ENCODE measurements at regions not wholly inside any gene's neighbourhood (a gene's known extent, or its start where the extent isn't known, plus 50 kb on each side); places are given as distances from the start of the nearest gene placed in this dataset.

GRCh38 chr2:180705122-180705521 lies 275.3 kb upstream of the UBE2E3 start:
- peak overlapping the region; percentile 22 for H3K27ac Mint-ChIP-seq
- H3K9me3 Mint-ChIP-seq (ENCODE audit: low read depth): peaks cover 4% of the 10 kb centered on the region
- H3K36me3 Mint-ChIP-seq (ENCODE audit: insufficient read depth): no peaks in the 10 kb centered on the region
- H3K27me3 Mint-ChIP-seq: no peaks in the 10 kb centered on the region
- H3K4me1 Mint-ChIP-seq (ENCODE audit: low read depth): peaks cover 1% of the 10 kb centered on the region
- H3K4me3 Mint-ChIP-seq (ENCODE audit: low read depth): no peak overlapping the region
- no peak for DNase-seq (ENCODE audit: low spot score, unreplicated experiment)
- no peak for TF ChIP-seq CTCF (IDR thresholded peaks at IDR 0.05; ENCODE audit: unreplicated experiment)

- H3K36me3 Mint-ChIP-seq (ENCODE audit: insufficient read depth): no peaks in the 10 kb centered on the region
- no peak for DNase-seq (ENCODE audit: low spot score, unreplicated experiment)
- no peaks in the 10 kb centered on the region for H3K27me3 Mint-ChIP-seq
- no peak overlapping the region for H3K4me3 Mint-ChIP-seq (ENCODE audit: low read depth)
- H3K9me3 Mint-ChIP-seq (ENCODE audit: low read depth): peaks cover 4% of the 10 kb centered on the region
- TF ChIP-seq CTCF (IDR thresholded peaks at IDR 0.05; ENCODE audit: unreplicated experiment): no peak
- H3K27ac Mint-ChIP-seq: no peak overlapping the region
- no peaks in the 10 kb centered on the region for H3K4me1 Mint-ChIP-seq (ENCODE audit: low read depth)
These were observed 280.6 kb upstream of the UBE2E3 start for GRCh38 chr2:180699657-180700361.

- Mint-ChIP-seq H3K4me3 (ENCODE audit: low read depth) (no peak overlapping the region), H3K27ac (no peak overlapping the region), H3K4me1 (ENCODE audit: low read depth) (peaks cover 3% of the 10 kb centered on the region), H3K27me3 (no peaks in the 10 kb centered on the region), H3K36me3 (ENCODE audit: insufficient read depth) (no peaks in the 10 kb centered on the region), H3K9me3 (ENCODE audit: low read depth) (peaks cover 4% of the 10 kb centered on the region)
- no peak for TF ChIP-seq CTCF (IDR thresholded peaks at IDR 0.05; ENCODE audit: unreplicated experiment)
- DNase-seq (ENCODE audit: low spot score, unreplicated experiment): no peak
These were observed 281.7 kb upstream of the UBE2E3 start for GRCh38 chr2:180698668-180699067.

- Mint-ChIP-seq H3K36me3 (ENCODE audit: insufficient read depth) (no peaks in the 10 kb centered on the region), H3K27ac (no peak overlapping the region), H3K4me3 (ENCODE audit: low read depth) (no peak overlapping the region), H3K27me3 (no peaks in the 10 kb centered on the region), H3K9me3 (ENCODE audit: low read depth) (no peaks in the 10 kb centered on the region), H3K4me1 (ENCODE audit: low read depth) (peaks cover 3% of the 10 kb centered on the region)
- DNase-seq (ENCODE audit: low spot score, unreplicated experiment): no peak
- no peak for TF ChIP-seq CTCF (IDR thresholded peaks at IDR 0.05; ENCODE audit: unreplicated experiment)
These were observed 284.6 kb upstream of the UBE2E3 start for GRCh38 chr2:180695586-180696401.

GRCh38 chr2:180694445-180695421 lies 285.7 kb upstream of the UBE2E3 start:
- H3K36me3 Mint-ChIP-seq (ENCODE audit: insufficient read depth): no peaks in the 10 kb centered on the region
- no peak overlapping the region for H3K4me3 Mint-ChIP-seq (ENCODE audit: low read depth)
- H3K9me3 Mint-ChIP-seq (ENCODE audit: low read depth): no peaks in the 10 kb centered on the region
- no peak for TF ChIP-seq CTCF (IDR thresholded peaks at IDR 0.05; ENCODE audit: unreplicated experiment)
- H3K4me1 Mint-ChIP-seq (ENCODE audit: low read depth): peaks cover 3% of the 10 kb centered on the region
- DNase-seq (ENCODE audit: low spot score, unreplicated experiment): no peak
- no peak overlapping the region for H3K27ac Mint-ChIP-seq
- H3K27me3 Mint-ChIP-seq: no peaks in the 10 kb centered on the region

All from progenitor cell of endocrine pancreas (in vitro differentiated cells).